ENCODE measurements at regions not wholly inside any gene's neighbourhood (a gene's known extent, or its start where the extent isn't known, plus 50 kb on each side); places are given as distances from the start of the nearest gene placed in this dataset.

DNA sequence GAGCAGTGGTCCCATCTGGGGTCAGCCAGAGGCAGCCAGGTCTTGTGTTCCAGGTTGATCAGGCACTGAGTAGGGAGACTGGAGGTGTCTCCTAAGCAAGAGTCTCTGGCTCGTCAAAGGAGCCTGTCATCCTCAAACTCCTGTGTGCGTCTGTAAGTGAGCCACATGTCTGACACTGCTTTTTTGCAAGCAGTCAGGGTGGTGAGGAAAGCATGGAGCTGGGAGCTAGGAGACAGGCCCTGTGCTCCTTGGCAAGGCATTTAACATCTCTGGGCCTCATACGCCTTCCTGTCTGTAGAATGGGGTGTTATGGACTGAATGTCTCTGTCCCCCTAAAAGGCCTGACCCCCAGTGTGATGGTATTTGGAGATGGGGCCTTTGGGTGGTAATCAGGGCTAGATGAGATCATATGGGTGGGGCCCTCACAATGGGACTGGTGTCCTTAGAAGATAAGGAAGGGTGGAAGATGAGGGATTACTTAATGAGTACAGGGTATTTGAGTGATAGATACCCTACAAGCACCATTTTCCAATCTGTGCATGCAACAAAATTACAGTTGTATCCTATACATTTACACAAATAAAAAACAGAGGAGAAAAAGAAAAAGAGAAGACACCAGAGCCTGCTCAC is 53.0 kb downstream of the ARL6IP4 start:
- TF ChIP-seq POLR2A (IDR thresholded peaks at IDR 0.05; ENCODE audit: low read depth): no peak
- TF ChIP-seq, protein P1, sequence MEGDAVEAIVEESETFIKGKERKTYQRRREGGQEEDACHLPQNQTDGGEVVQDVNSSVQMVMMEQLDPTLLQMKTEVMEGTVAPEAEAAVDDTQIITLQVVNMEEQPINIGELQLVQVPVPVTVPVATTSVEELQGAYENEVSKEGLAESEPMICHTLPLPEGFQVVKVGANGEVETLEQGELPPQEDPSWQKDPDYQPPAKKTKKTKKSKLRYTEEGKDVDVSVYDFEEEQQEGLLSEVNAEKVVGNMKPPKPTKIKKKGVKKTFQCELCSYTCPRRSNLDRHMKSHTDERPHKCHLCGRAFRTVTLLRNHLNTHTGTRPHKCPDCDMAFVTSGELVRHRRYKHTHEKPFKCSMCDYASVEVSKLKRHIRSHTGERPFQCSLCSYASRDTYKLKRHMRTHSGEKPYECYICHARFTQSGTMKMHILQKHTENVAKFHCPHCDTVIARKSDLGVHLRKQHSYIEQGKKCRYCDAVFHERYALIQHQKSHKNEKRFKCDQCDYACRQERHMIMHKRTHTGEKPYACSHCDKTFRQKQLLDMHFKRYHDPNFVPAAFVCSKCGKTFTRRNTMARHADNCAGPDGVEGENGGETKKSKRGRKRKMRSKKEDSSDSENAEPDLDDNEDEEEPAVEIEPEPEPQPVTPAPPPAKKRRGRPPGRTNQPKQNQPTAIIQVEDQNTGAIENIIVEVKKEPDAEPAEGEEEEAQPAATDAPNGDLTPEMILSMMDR (IDR thresholded peaks at IDR 0.05): no peak
- no peak for TF ChIP-seq POLR2AphosphoS5 (IDR thresholded peaks at IDR 0.05)
- no peak for TF ChIP-seq EP300 (IDR thresholded peaks at IDR 0.05)

Measured in esophagus muscularis mucosa (tissue), 4 donors.